Thoracic aorta (tissue), 2 donors: ENCODE measurements at regions not wholly inside any gene's neighbourhood (a gene's known extent, or its start where the extent isn't known, plus 50 kb on each side); places are given as distances from the start of the nearest gene placed in this dataset.

Experiments used
- ATAC-seq: fragments of 150-250 bp; one replicate; pipeline ENCODE4 v1.8.0; 2017; ENCODE audit warnings: low read depth; ENCODE audit not compliant: insufficient number of reproducible peaks, low FRiP score
- DNase-seq: peaks from one replicate; pipeline ENCODE4 v3.0.0-alpha.2; 2020; ENCODE audit warnings: low spot score
- H3K27ac ChIP-seq, 2 donors: fragments of 200-600 bp; sonication (generic); 1 replicate in 1 of 2; 2 replicates in 1 of 2; pipeline ENCODE4 v1.5.1; 2016; ENCODE audit warnings: mild to moderate bottlenecking in 2 of 2, moderate library complexity in 2 of 2
- H3K27me3 ChIP-seq: fragments of 200-600 bp; sonication (generic); replicated peaks from 2 replicates; pipeline ENCODE4 v1.6.0; 2016; ENCODE audit warnings: mild to moderate bottlenecking; ENCODE audit not compliant: insufficient read depth
- H3K36me3 ChIP-seq: fragments of 200-600 bp; sonication (generic); one replicate; pipeline ENCODE4 v1.5.1; 2016
- H3K4me1 ChIP-seq, 2 donors: fragments of 200-600 bp; sonication (generic); 1 replicate in 1 of 2; 2 replicates in 1 of 2; pipeline versions ENCODE4 v1.5.1 to v1.6.0; 2016; ENCODE audit warnings: low read depth in 2 of 2, mild to moderate bottlenecking in 1 of 2; ENCODE audit not compliant: control insufficient read depth in 1 of 2
- H3K4me3 ChIP-seq: fragments of 200-600 bp; sonication (generic); 2 replicates; pipeline ENCODE4 v1.5.1; 2016; ENCODE audit warnings: mild to moderate bottlenecking
- H3K9me3 ChIP-seq: fragments of 200-600 bp; sonication (generic); 2 replicates; pipeline ENCODE4 v1.5.1; 2016
- CTCF ChIP-seq: fragments of 200-600 bp; sonication (generic); IDR thresholded peaks from one replicate; pipeline ENCODE4 v1.5.1; 2019; ENCODE audit warnings: antibody characterized with exemption

- ATAC-seq (no peak), DNase-seq (no peak)
- Histone ChIP-seq H3K36me3 (no peaks in the 10 kb centered on the region), H3K4me3 (no peak overlapping the region), H3K27me3 (no peaks in the 10 kb centered on the region), H3K9me3 (no peaks in the 10 kb centered on the region), H3K4me1 (no peaks in the 10 kb centered on the region), H3K27ac (no peak overlapping the region)
- no peak for TF ChIP-seq CTCF
Measured at GRCh38 chr7:152969335-152969734, 209.8 kb downstream of the ACTR3B start.

- no peak for DNase-seq
- TF ChIP-seq CTCF = no peak
Measured at GRCh38 chr7:152969839-152970238, 210.3 kb downstream of the ACTR3B start.

GRCh38 chr7:152970481-152970880, 210.9 kb downstream of the ACTR3B start:
- ATAC-seq = no peak
- no peaks in the 10 kb centered on the region for H3K9me3 ChIP-seq
- TF ChIP-seq CTCF = no peak
- no peak overlapping the region for H3K27ac ChIP-seq
- H3K4me3 ChIP-seq = no peak overlapping the region
- no peaks in the 10 kb centered on the region for H3K27me3 ChIP-seq
- no peaks in the 10 kb centered on the region for H3K4me1 ChIP-seq
- DNase-seq = no peak
- H3K36me3 ChIP-seq = no peaks in the 10 kb centered on the region

More at GRCh38 chr7:152969839-152970238, 210.3 kb downstream of the ACTR3B start:
- Histone ChIP-seq H3K36me3 (no peaks in the 10 kb centered on the region), H3K4me3 (no peak overlapping the region), H3K27me3 (no peaks in the 10 kb centered on the region), H3K27ac (no peak overlapping the region), H3K9me3 (no peaks in the 10 kb centered on the region), H3K4me1 (no peaks in the 10 kb centered on the region)
- no peak for ATAC-seq

- DNase-seq = no peak
- Histone ChIP-seq H3K4me1 (no peaks in the 10 kb centered on the region), H3K27me3 (no peaks in the 10 kb centered on the region), H3K27ac (no peak overlapping the region), H3K4me3 (no peak overlapping the region), H3K9me3 (no peaks in the 10 kb centered on the region), H3K36me3 (no peaks in the 10 kb centered on the region)
- no peak for ATAC-seq
- TF ChIP-seq CTCF = no peak
Measured at GRCh38 chr7:152974577-152974976, 215.0 kb downstream of the ACTR3B start.

- Histone ChIP-seq H3K4me1 (no peaks in the 10 kb centered on the region), H3K4me3 (no peak overlapping the region), H3K36me3 (no peaks in the 10 kb centered on the region), H3K27ac (no peak overlapping the region), H3K27me3 (no peaks in the 10 kb centered on the region), H3K9me3 (no peaks in the 10 kb centered on the region)
- TF ChIP-seq CTCF = no peak
- no peak for ATAC-seq
- no peak for DNase-seq
Measured at GRCh38 chr7:152975076-152975475, 215.5 kb downstream of the ACTR3B start.
